Activated naive CD4-positive, alpha-beta T cell treated with anti-CD3 and anti-CD28 coated beads, Interleukin-2, amount 50 U/mL, for 24 hours (primary cell): ENCODE measurements at regions not wholly inside any gene's neighbourhood (a gene's known extent, or its start where the extent isn't known, plus 50 kb on each side); places are given as distances from the start of the nearest gene placed in this dataset.
"Not testable (repeated sequence)": the region's sequence is repeated elsewhere in the genome, so short reads cannot be mapped to it uniquely, and the experiment has no call there.

ENCODE experiments used
- H3K27ac Mint-ChIP-seq: one replicate; pipeline ENCODE4 v1.8.0; 2021; ENCODE audit warnings: mild to moderate bottlenecking, mixed read lengths
- H3K27me3 Mint-ChIP-seq: one replicate; pipeline ENCODE4 v1.8.0; 2021; ENCODE audit warnings: mixed read lengths
- H3K36me3 Mint-ChIP-seq: one replicate; pipeline ENCODE4 v1.8.0; 2021; ENCODE audit warnings: mixed read lengths
- H3K4me1 Mint-ChIP-seq: one replicate; pipeline ENCODE4 v1.8.0; 2021; ENCODE audit warnings: mixed read lengths
- H3K4me3 Mint-ChIP-seq: one replicate; pipeline ENCODE4 v1.8.0; 2021; ENCODE audit warnings: mild to moderate bottlenecking, mixed read lengths
- H3K9me3 Mint-ChIP-seq: one replicate; pipeline ENCODE4 v1.8.0; 2021; ENCODE audit warnings: mixed read lengths

- H3K4me1 Mint-ChIP-seq = no peaks in the 10 kb centered on the region
- no peak overlapping the region for H3K4me3 Mint-ChIP-seq
- peaks cover 12% of the 10 kb centered on the region for H3K27me3 Mint-ChIP-seq
- H3K9me3 Mint-ChIP-seq = peaks cover 21% of the 10 kb centered on the region
- no peak overlapping the region for H3K27ac Mint-ChIP-seq
- peaks cover 11% of the 10 kb centered on the region for H3K36me3 Mint-ChIP-seq
These were observed 177.5 kb downstream of the MTCL1 start for GRCh38 chr18:8882632-8883408.

- Mint-ChIP-seq H3K27me3 (peaks cover 12% of the 10 kb centered on the region), H3K27ac (no peak overlapping the region), H3K4me1 (no peaks in the 10 kb centered on the region), H3K4me3 (no peak overlapping the region), H3K36me3 (peaks cover 11% of the 10 kb centered on the region), H3K9me3 (peaks cover 21% of the 10 kb centered on the region)
These were observed 178.0 kb downstream of the MTCL1 start for GRCh38 chr18:8883409-8883668.

GRCh38 chr18:8887877-8888276 is 182.5 kb downstream of the MTCL1 start:
- not testable (repeated sequence) for H3K4me1 Mint-ChIP-seq, H3K9me3 Mint-ChIP-seq, H3K27me3 Mint-ChIP-seq, H3K27ac Mint-ChIP-seq, H3K36me3 Mint-ChIP-seq, H3K4me3 Mint-ChIP-seq

- H3K4me1 Mint-ChIP-seq = no peaks in the 10 kb centered on the region
- H3K27ac Mint-ChIP-seq = no peak overlapping the region
These were observed 184.1 kb downstream of the MTCL1 start for GRCh38 chr18:8889489-8889888.

GRCh38 chr18:8890503-8890902 is 185.1 kb downstream of the MTCL1 start:
- not testable (repeated sequence) for H3K36me3 Mint-ChIP-seq, H3K27ac Mint-ChIP-seq, H3K4me3 Mint-ChIP-seq, H3K9me3 Mint-ChIP-seq, H3K27me3 Mint-ChIP-seq, H3K4me1 Mint-ChIP-seq

More at GRCh38 chr18:8889489-8889888, 184.1 kb downstream of the MTCL1 start:
- Mint-ChIP-seq H3K9me3 (peaks cover 5% of the 10 kb centered on the region), H3K27me3 (peaks cover 8% of the 10 kb centered on the region), H3K36me3 (peaks cover 2% of the 10 kb centered on the region), H3K4me3 (no peak overlapping the region)

GRCh38 chr18:8890957-8891464 is 185.7 kb downstream of the MTCL1 start:
- Mint-ChIP-seq H3K4me3 (no peak overlapping the region), H3K9me3 (peaks cover 5% of the 10 kb centered on the region), H3K27ac (no peak overlapping the region), H3K36me3 (no peaks in the 10 kb centered on the region), H3K27me3 (peaks cover 8% of the 10 kb centered on the region), H3K4me1 (no peaks in the 10 kb centered on the region)

- Mint-ChIP-seq H3K4me1 (no peaks in the 10 kb centered on the region), H3K4me3 (no peak overlapping the region), H3K27ac (no peak overlapping the region), H3K9me3 (no peaks in the 10 kb centered on the region), H3K36me3 (no peaks in the 10 kb centered on the region), H3K27me3 (peaks cover 8% of the 10 kb centered on the region)
These were observed 187.9 kb downstream of the MTCL1 start for GRCh38 chr18:8893221-8893620.

GRCh38 chr18:8893628-8894231 is 188.4 kb downstream of the MTCL1 start:
- H3K4me1 Mint-ChIP-seq = no peaks in the 10 kb centered on the region
- H3K9me3 Mint-ChIP-seq = no peaks in the 10 kb centered on the region
- no peak overlapping the region for H3K4me3 Mint-ChIP-seq
- peaks cover 5% of the 10 kb centered on the region for H3K27me3 Mint-ChIP-seq
- H3K27ac Mint-ChIP-seq = no peak overlapping the region
- no peaks in the 10 kb centered on the region for H3K36me3 Mint-ChIP-seq

- Mint-ChIP-seq H3K27ac (no peak overlapping the region), H3K9me3 (no peaks in the 10 kb centered on the region), H3K36me3 (no peaks in the 10 kb centered on the region), H3K4me1 (no peaks in the 10 kb centered on the region), H3K4me3 (no peak overlapping the region), H3K27me3 (peaks cover 6% of the 10 kb centered on the region)
These were observed 189.5 kb downstream of the MTCL1 start for GRCh38 chr18:8894823-8895222.

- Mint-ChIP-seq H3K4me3 (no peak overlapping the region), H3K36me3 (no peaks in the 10 kb centered on the region), H3K4me1 (no peaks in the 10 kb centered on the region)
These were observed 190.0 kb downstream of the MTCL1 start for GRCh38 chr18:8895341-8895740.

GRCh38 chr18:8895987-8896619 is 190.7 kb downstream of the MTCL1 start:
- Mint-ChIP-seq H3K36me3 (no peaks in the 10 kb centered on the region), H3K4me1 (no peaks in the 10 kb centered on the region), H3K9me3 (no peaks in the 10 kb centered on the region), H3K4me3 (no peak overlapping the region), H3K27ac (no peak overlapping the region), H3K27me3 (peaks cover 4% of the 10 kb centered on the region)

More at GRCh38 chr18:8895341-8895740, 190.0 kb downstream of the MTCL1 start:
- no peaks in the 10 kb centered on the region for H3K9me3 Mint-ChIP-seq
- peaks cover 6% of the 10 kb centered on the region for H3K27me3 Mint-ChIP-seq
- no peak overlapping the region for H3K27ac Mint-ChIP-seq

- Mint-ChIP-seq H3K36me3 (no peaks in the 10 kb centered on the region), H3K4me1 (no peaks in the 10 kb centered on the region), H3K4me3 (no peak overlapping the region), H3K27me3 (peaks cover 2% of the 10 kb centered on the region), H3K27ac (no peak overlapping the region), H3K9me3 (no peaks in the 10 kb centered on the region)
These were observed 193.6 kb downstream of the MTCL1 start for GRCh38 chr18:8899000-8899399.

- no peaks in the 10 kb centered on the region for H3K4me1 Mint-ChIP-seq
- H3K36me3 Mint-ChIP-seq = peaks cover 3% of the 10 kb centered on the region
- no peak overlapping the region for H3K4me3 Mint-ChIP-seq
- H3K27me3 Mint-ChIP-seq = peaks cover 2% of the 10 kb centered on the region
- H3K9me3 Mint-ChIP-seq = no peaks in the 10 kb centered on the region
- H3K27ac Mint-ChIP-seq = no peak overlapping the region
These were observed 195.2 kb downstream of the MTCL1 start for GRCh38 chr18:8900552-8900951.

GRCh38 chr18:8901019-8901418 is 195.7 kb downstream of the MTCL1 start:
- Mint-ChIP-seq H3K36me3 (peaks cover 3% of the 10 kb centered on the region), H3K4me3 (no peak overlapping the region), H3K9me3 (no peaks in the 10 kb centered on the region), H3K27ac (no peak overlapping the region), H3K4me1 (no peaks in the 10 kb centered on the region), H3K27me3 (peaks cover 4% of the 10 kb centered on the region)

- Mint-ChIP-seq H3K36me3 (peaks cover 3% of the 10 kb centered on the region), H3K27me3 (peaks cover 3% of the 10 kb centered on the region), H3K4me3 (no peak overlapping the region), H3K4me1 (no peaks in the 10 kb centered on the region), H3K9me3 (no peaks in the 10 kb centered on the region), H3K27ac (no peak overlapping the region)
These were observed 198.2 kb upstream of the NDUFV2 start for GRCh38 chr18:8904316-8904715.

GRCh38 chr18:8908792-8909510 is 193.5 kb upstream of the NDUFV2 start:
- peaks cover 3% of the 10 kb centered on the region for H3K27me3 Mint-ChIP-seq
- no peak overlapping the region for H3K4me3 Mint-ChIP-seq
- no peak overlapping the region for H3K27ac Mint-ChIP-seq
- no peaks in the 10 kb centered on the region for H3K4me1 Mint-ChIP-seq
- peaks cover 3% of the 10 kb centered on the region for H3K36me3 Mint-ChIP-seq
- no peaks in the 10 kb centered on the region for H3K9me3 Mint-ChIP-seq
